Muscle of arm (tissue), 1 donor: ENCODE measurements at regions not wholly inside any gene's neighbourhood (a gene's known extent, or its start where the extent isn't known, plus 50 kb on each side); places are given as distances from the start of the nearest gene placed in this dataset.

Source experiments
- DNase-seq: peaks from one replicate; pipeline ENCODE4 v3.0.0-alpha.2; 2013

GRCh38 chr12:43117226-43117930 lies 434.6 kb downstream of the ADAMTS20 start:
- DNase-seq = no peak

DNA sequence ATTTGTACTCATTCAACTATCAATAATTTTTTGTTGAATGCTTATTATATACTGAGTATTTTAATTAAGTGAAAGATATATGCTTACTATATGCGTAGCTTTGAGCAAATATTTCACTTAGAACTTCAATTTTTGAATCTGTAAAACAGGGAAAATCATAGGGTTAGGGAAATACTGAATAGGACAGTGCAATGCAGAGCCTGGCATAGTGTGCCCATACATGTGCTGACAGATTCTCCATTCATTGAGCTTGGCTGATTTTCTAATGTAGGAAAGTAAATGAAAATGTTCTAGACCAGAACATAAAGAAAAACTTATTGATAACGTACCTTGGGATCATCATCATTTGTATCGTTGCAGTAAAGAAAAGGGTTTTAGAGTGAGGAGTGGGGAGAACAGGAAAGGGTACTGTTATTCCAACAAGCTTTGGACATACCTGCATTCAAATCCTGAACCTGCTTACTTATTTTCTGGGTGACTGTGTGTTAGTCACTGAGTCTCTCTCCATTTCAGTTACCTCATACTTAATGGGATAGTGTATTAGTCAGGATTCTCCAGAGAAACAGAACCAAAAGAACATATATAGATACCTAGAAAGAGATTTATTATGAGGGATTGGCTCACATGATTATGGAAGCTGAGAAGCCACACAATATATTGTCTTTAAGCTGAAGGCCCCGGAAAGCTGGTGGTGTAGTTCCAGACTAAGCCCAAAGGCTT lies 436.4 kb downstream of the ADAMTS20 start:
- no peak for DNase-seq

GRCh38 chr12:43114316-43114715 lies 437.7 kb downstream of the ADAMTS20 start:
- no peak for DNase-seq

DNA sequence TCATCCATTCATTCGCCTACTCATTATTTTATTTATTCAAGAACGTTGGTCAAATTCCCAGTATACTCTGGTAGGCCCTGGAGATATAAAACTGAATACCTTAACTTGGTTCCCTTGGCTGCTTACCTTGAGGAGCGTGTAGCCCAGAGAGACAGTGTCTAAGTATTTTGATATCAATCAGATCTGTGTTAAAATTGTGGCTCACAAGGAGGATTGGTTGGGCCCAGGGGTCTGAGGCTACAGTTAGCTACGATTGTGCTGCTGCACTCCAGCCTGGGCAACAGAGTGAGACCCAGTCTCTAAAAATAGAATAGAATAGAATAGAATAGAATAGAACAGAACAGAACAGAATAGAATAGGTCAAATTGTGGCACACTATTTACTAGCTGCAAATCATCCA lies 438.4 kb downstream of the ADAMTS20 start:
- DNase-seq = no peak

GRCh38 chr12:43113135-43113534 lies 438.9 kb downstream of the ADAMTS20 start:
- DNase-seq = peak; percentile 79

GRCh38 chr12:43112101-43112920 lies 439.7 kb downstream of the ADAMTS20 start:
- DNase-seq = peak; percentile 74

- no peak for DNase-seq
Observed at GRCh38 chr12:43111608-43112007, 440.4 kb downstream of the ADAMTS20 start.

DNA sequence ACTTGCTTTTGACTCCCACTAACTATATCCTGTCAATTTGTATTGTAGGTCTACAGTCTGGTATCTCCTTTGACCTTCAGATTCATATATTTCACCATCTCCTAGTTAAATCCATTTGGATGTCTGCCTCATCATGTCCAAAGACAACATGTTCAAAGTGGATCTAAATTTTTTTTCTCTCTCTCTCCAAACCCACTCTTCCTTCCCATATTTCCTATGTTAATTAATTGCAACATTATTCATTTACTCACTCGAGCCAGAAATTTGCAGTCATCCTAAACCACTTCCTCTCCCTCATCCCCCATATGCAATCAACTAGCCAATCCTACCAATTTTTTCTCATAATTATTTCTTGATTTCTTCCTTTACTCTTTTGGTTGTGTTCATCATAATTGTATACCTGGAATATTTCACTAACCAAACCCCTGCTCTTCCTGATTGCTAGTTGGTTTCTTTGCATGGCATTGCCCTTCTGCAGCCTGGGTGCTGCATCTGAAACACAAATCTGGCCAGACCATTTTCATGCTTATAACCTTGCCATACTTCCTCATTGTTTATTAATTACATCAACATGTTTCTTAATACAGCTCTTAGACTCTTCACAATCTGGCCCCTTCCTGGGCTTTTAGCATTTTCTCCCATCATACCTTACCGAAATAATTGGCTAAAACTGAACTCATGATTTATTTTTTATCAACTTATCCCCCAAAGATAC lies 442.2 kb downstream of the ADAMTS20 start:
- no peak for DNase-seq

DNA sequence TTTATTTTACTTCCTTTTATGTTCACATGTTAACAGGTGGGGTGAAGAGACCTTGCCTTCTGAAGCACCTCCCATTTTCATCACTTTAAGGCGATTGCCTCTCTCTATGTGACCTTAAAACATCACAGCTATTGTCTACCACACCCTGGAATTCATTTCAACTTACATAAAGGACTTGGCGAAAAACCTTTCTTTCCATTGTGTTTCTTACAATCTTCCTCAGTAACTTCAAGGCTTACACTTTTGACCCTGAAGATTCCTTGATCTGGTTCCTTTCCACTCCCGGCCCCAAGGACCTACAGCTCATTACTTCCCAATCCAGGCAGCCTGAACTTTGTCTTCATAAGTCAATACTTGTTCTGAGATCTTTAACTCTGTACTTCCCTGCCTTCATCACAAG lies 443.3 kb downstream of the ADAMTS20 start:
- no peak for DNase-seq

DNA sequence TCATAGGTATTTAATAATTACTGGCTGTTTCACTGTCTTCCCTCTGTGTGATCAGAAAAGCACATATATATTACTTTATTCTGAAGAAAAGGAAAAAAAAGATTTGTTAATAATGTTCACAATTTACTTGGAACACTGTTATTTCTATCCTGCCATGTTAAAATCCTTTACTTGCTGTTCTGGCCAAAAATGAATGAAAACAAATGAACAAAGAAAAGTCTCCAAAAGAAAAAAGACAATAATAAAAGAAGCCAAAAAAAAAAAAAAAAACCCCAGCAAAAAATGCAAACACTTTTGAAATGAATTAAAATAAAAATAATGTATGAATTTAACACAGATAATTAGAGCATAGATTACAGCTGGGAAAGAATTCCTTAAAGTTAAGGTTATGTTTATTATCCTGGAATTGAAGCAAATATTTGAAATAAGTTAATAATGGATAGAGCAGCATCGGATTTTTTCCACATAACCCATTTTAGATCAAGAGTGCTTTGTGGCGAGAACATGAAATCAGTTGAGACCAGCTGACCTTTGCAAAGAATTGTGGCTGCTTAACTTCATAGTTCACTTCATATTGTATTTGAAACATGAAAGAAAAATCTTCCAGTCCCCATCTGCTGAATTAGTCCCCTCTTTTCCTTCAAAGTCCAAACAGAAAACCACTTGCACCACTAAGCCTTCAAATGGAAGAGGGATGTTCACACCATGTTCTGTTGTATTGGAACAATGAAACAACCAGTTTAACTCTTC lies 444.8 kb downstream of the ADAMTS20 start:
- no peak for DNase-seq

DNA sequence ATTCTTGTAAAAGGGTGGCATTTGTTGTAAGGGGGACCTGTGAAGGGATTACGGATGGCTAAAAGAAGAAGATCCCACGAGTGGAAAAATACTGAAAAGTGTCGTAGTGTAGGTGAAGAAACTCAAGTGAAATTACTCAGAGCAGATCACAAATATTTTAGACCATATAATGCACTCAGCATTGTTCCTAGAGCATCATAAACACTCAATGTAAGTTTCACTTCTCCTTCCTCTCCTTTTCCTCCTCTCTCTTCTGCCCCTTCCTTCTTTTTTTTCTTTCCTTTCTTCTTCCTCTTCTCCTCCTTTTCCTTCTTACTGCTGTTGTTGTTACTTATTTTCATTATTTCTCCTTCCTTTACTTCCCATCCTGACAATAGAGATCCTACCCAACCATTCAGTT lies 445.6 kb downstream of the ADAMTS20 start:
- DNase-seq = no peak

DNA sequence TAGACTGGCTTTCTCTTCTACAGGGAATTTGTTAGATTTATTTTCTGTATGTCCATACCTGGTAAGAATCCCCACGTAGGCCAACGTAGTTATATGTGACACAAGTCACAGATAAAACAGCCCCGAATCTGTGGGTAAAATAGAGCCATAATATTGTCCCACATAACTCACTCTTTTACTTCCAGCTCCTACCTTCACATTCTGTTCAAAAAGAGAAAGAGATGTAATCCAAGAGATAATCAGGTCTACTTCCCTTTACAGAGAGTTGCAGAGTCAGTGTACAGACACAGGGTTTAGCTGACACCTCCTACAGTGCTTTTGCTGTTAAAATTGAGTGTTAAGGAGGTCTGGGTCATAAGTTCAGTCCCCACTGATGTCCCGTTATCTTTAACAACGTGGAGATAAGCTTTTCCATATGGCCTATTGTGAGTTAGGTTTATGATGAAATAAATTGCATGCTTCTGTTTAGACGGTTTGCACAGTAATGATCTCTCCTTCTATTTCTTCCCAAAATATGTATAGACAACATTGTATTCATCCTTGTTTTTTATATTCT lies 446.5 kb downstream of the ADAMTS20 start:
- no peak for DNase-seq

- no peak for DNase-seq
Observed at GRCh38 chr12:43104494-43104893, 447.5 kb downstream of the ADAMTS20 start.

- DNase-seq = no peak
Observed at GRCh38 chr12:43103866-43104265, 448.1 kb downstream of the ADAMTS20 start.

- DNase-seq = no peak
Observed at GRCh38 chr12:43102546-43103264, 449.3 kb downstream of the ADAMTS20 start.

DNA sequence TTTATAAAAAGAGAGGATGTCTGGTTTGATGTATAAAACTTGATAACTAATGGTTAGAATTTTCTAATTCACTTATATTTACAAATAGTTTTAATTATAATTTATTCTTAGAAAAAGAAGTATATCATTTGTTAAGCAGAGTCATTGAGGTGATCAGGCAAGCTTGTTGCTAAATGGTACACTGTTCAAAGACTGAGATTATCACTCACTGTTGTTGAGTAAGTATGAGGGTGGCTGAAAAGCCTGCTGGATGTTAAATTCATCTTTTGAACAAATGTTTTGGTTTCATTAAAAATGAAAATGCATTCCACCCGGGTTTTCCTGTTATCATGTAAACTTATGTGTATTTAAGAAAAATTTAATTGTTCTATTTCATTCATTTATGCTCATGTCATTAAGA lies 451.8 kb downstream of the ADAMTS20 start:
- no peak for DNase-seq

DNA sequence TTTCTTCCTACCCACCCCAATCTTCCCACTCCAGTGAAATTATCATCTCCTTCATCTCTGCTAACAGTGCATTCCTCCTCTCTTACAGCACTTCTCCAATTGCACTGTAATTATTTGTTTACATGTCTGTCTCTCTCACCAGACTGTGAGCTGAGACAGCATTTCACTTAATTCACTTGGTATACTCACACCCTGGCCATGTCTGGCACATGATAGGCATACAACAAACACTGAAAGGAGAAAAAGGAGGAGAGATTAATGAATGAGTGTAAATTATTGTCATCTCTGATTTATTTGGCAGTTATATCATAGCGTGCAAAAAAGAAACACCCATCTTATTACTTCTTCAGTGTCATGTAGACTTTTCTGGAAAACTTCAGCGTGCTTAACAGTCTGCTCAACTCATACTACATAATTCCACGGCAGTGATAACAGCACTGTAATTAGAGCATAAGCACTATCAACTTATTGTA lies 452.3 kb downstream of the ADAMTS20 start:
- DNase-seq = no peak

DNA sequence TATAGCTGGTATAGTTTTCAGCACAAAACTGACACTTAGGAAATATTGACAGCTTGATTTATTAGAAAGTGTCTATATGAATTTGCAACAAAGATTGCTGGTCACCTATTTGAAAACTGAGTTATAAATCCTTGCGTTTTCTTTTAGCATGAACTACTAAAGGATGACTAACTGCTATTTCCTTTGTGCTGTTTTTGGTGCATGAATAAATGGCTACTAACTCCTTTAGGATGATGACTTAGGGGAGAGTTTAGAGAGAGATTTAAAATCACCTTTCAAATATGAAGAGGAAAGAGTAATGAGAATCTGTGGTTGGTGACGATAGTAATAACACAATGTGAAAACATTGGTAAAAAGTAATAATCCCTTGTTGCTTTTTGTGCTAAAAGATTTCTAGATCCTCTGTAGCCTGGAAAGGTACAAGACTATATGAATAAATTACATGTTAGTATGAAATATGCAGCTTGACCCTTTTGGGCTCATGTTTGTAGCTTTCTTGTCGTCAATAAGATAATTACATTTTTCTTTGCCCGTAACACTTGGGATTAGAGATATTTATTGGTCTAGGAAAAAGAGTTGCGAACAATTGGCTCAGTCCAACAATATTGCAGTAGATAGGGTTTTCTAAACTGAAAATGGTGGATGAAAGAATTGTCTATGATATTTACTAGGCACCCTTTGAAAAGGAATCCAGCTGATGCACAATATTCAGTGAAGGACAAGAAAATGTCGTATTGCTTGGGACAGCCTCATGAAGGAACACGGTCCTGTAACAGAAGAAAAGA lies 453.0 kb downstream of the ADAMTS20 start:
- no peak for DNase-seq

GRCh38 chr12:43098071-43098470 lies 453.9 kb downstream of the ADAMTS20 start:
- DNase-seq = no peak
